ENCODE measurements at regions not wholly inside any gene's neighbourhood (a gene's known extent, or its start where the extent isn't known, plus 50 kb on each side); places are given as distances from the start of the nearest gene placed in this dataset.

- TF ChIP-seq, protein P1, sequence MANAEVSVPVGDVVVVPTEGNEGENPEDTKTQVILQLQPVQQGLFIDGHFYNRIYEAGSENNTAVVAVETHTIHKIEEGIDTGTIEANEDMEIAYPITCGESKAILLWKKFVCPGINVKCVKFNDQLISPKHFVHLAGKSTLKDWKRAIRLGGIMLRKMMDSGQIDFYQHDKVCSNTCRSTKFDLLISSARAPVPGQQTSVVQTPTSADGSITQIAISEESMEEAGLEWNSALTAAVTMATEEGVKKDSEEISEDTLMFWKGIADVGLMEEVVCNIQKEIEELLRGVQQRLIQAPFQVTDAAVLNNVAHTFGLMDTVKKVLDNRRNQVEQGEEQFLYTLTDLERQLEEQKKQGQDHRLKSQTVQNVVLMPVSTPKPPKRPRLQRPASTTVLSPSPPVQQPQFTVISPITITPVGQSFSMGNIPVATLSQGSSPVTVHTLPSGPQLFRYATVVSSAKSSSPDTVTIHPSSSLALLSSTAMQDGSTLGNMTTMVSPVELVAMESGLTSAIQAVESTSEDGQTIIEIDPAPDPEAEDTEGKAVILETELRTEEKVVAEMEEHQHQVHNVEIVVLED (CRISPR knock-in tag; IDR thresholded peaks at IDR 0.05) = no peak
- TF ChIP-seq JUND (IDR thresholded peaks at IDR 0.05; ENCODE audit: borderline replicate concordance, low read depth, low read length) = no peak
- TF ChIP-seq JUND (tag; IDR thresholded peaks at IDR 0.05; ENCODE audit: borderline replicate concordance, low read depth, low read length) = no peak
- no peak for TF ChIP-seq GATA2 (CRISPR knock-in tag; IDR thresholded peaks at IDR 0.05)
These were observed 211.7 kb downstream of the LRRC70 start (continued) for GRCh38 chr5:62790348-62790747.

GRCh38 chr5:62786099-62786498 is 207.5 kb downstream of the LRRC70 start:
- Histone ChIP-seq H3K36me3 (ENCODE audit: control insufficient read depth, insufficient read depth, low read length) (no peaks in the 10 kb centered on the region), H4K20me1 (replicated peaks; ENCODE audit: control insufficient read depth, insufficient read depth, low read length) (no peaks in the 10 kb centered on the region; the same call in 1 of the 2 replicates), H3K27ac (ENCODE audit: extremely low read depth, low read depth, low read length) (no peak overlapping the region), H2AFZ (ENCODE audit: low read depth, low read length) (no peak overlapping the region), H3K9me3 (replicated peaks; ENCODE audit: control insufficient read depth, insufficient read depth, low read depth, low read length) (no peaks in the 10 kb centered on the region), H3K79me2 (ENCODE audit: control insufficient read depth, insufficient read depth, low read length) (no peaks in the 10 kb centered on the region), H3K9me1 (ENCODE audit: control insufficient read depth, insufficient read depth, low read length) (no peaks in the 10 kb centered on the region), H3K4me2 (ENCODE audit: insufficient read depth, low read length) (no peak overlapping the region), H3K27me3 (ENCODE audit: control insufficient read depth in 2 of 2, insufficient read depth in 2 of 2, low read length in 2 of 2) (0 out of 5 replicates have a peak, but pooled peaks cover 2 to 4% of the 10 kb centered on the region in 2 experiments), H3K4me3 (no peak overlapping the region), H3K9ac (ENCODE audit: insufficient read depth in 1 of 2, low read depth in 2 of 2, low read length in 2 of 2) (no peak overlapping the region), H3K4me1 (replicated peaks in 1 of 2; ENCODE audit: control insufficient read depth in 2 of 2, insufficient read depth in 2 of 2, low read length in 2 of 2) (no peaks in the 10 kb centered on the region)
- WGBS (ENCODE audit: insufficient coverage, low coverage, missing lambda C conversion rate) = 0% methylated on average over 1 of the region's 1 CpG
- no TSS peak for BruUV-seq (replicated peaks)
- POLR2A ChIA-PET = no interaction called here
- CTCF ChIA-PET (ENCODE audit: low intra/inter-chr PET ratio) = no interaction called here
- in situ Hi-C loops (cut with MboI) (loop anchor here (25.0 kb wide), 1 partner anchor 599 kb away; no protein-coding TSS in a partner anchor), intact Hi-C loops (cut with micrococcal nuclease) (no loop called here)
- FAIRE-seq (no peak), DNase-seq (ENCODE audit: extremely low read depth in 1 of 4, low spot score in 3 of 4) (no peak), ATAC-seq (no peak)
- no peak for TF ChIP-seq FOXK1 (CRISPR knock-in tag; IDR thresholded peaks at IDR 0.05; ENCODE audit: borderline replicate concordance)
- TF ChIP-seq ZNF583 (CRISPR knock-in tag; IDR thresholded peaks at IDR 0.05) = no peak
- TF ChIP-seq MAFF (IDR thresholded peaks at IDR 0.05; ENCODE audit: low read length) = no peak
- no peak for TF ChIP-seq NONO (IDR thresholded peaks at IDR 0.05; ENCODE audit: low read depth in 2 of 2, low read length in 1 of 2)
- TF ChIP-seq, protein P2, sequence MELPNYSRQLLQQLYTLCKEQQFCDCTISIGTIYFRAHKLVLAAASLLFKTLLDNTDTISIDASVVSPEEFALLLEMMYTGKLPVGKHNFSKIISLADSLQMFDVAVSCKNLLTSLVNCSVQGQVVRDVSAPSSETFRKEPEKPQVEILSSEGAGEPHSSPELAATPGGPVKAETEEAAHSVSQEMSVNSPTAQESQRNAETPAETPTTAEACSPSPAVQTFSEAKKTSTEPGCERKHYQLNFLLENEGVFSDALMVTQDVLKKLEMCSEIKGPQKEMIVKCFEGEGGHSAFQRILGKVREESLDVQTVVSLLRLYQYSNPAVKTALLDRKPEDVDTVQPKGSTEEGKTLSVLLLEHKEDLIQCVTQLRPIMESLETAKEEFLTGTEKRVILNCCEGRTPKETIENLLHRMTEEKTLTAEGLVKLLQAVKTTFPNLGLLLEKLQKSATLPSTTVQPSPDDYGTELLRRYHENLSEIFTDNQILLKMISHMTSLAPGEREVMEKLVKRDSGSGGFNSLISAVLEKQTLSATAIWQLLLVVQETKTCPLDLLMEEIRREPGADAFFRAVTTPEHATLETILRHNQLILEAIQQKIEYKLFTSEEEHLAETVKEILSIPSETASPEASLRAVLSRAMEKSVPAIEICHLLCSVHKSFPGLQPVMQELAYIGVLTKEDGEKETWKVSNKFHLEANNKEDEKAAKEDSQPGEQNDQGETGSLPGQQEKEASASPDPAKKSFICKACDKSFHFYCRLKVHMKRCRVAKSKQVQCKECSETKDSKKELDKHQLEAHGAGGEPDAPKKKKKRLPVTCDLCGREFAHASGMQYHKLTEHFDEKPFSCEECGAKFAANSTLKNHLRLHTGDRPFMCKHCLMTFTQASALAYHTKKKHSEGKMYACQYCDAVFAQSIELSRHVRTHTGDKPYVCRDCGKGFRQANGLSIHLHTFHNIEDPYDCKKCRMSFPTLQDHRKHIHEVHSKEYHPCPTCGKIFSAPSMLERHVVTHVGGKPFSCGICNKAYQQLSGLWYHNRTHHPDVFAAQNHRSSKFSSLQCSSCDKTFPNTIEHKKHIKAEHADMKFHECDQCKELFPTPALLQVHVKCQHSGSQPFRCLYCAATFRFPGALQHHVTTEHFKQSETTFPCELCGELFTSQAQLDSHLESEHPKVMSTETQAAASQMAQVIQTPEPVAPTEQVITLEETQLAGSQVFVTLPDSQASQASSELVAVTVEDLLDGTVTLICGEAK (IDR thresholded peaks at IDR 0.05) = no peak
- TF ChIP-seq, protein P2 (CRISPR knock-in tag; IDR thresholded peaks at IDR 0.05) = no peak
- TF ChIP-seq ZSCAN32 (CRISPR knock-in tag; IDR thresholded peaks at IDR 0.05) = no peak
- TF ChIP-seq SAFB2 (IDR thresholded peaks at IDR 0.05; ENCODE audit: borderline replicate concordance, low read depth, low read length, severe bottlenecking) = no peak

All from K562 (cell line).